GM23248 (cell line): ENCODE measurements at regions not wholly inside any gene's neighbourhood (a gene's known extent, or its start where the extent isn't known, plus 50 kb on each side); places are given as distances from the start of the nearest gene placed in this dataset.

Experiments
- DNase-seq: peaks from one replicate; pipeline ENCODE4 v3.0.0-alpha.2; 2015
- H2AFZ ChIP-seq: fragments of 200-600 bp; sonication (generic); 2 replicates; pipeline ENCODE4 v1.6.1; 2016; ENCODE audit warnings: antibody characterized with exemption
- H3F3A ChIP-seq: fragments of 200-600 bp; sonication (generic); 2 replicates; pipeline ENCODE4 v1.6.1; 2016; ENCODE audit warnings: mild to moderate bottlenecking, antibody characterized with exemption, mixed run types; ENCODE audit not compliant: insufficient read depth
- H3K27ac ChIP-seq: fragments of 200-600 bp; sonication (generic); 2 replicates; pipeline ENCODE4 v1.5.1; 2016; ENCODE audit warnings: mild to moderate bottlenecking
- H3K27me3 ChIP-seq: fragments of 200-600 bp; sonication (generic); replicated peaks from 2 replicates; pipeline ENCODE4 v1.6.1; 2016; ENCODE audit warnings: mild to moderate bottlenecking; ENCODE audit not compliant: insufficient read depth
- H3K36me3 ChIP-seq: fragments of 200-600 bp; sonication (generic); 2 replicates; pipeline ENCODE4 v1.6.1; 2016; ENCODE audit warnings: low read depth, mild to moderate bottlenecking
- H3K4me1 ChIP-seq: fragments of 200-600 bp; sonication (generic); 2 replicates; pipeline ENCODE4 v1.6.1; 2016; ENCODE audit warnings: mild to moderate bottlenecking; ENCODE audit not compliant: insufficient read depth
- H3K4me2 ChIP-seq: fragments of 200-600 bp; sonication (generic); one replicate; pipeline ENCODE4 v1.6.1; 2016; ENCODE audit warnings: mild to moderate bottlenecking; ENCODE audit not compliant: unreplicated experiment
- H3K4me3 ChIP-seq: fragments of 200-600 bp; sonication (generic); 2 replicates; pipeline ENCODE4 v1.5.1; 2016; ENCODE audit warnings: mild to moderate bottlenecking
- H3K79me2 ChIP-seq: fragments of 200-600 bp; sonication (generic); 2 replicates; pipeline ENCODE4 v1.6.1; 2016; ENCODE audit warnings: mild to moderate bottlenecking; ENCODE audit not compliant: insufficient read depth
- H3K9ac ChIP-seq: fragments of 200-600 bp; sonication (generic); 2 replicates; pipeline ENCODE4 v1.6.1; 2016; ENCODE audit warnings: mild to moderate bottlenecking
- H3K9me2 ChIP-seq: fragments of 200-600 bp; sonication (generic); 2 replicates; pipeline ENCODE4 v1.6.1; 2016; ENCODE audit warnings: mixed run types, mild to moderate bottlenecking, moderate library complexity; ENCODE audit not compliant: insufficient read depth
- H3K9me3 ChIP-seq: fragments of 200-600 bp; sonication (generic); one replicate; pipeline ENCODE4 v1.6.1; 2017; ENCODE audit warnings: low read depth
- H4K20me1 ChIP-seq: fragments of 200-600 bp; sonication (generic); 2 replicates; pipeline ENCODE4 v1.6.0; 2016; ENCODE audit not compliant: insufficient read depth
- EZH2 ChIP-seq: fragments of 200-600 bp; sonication (generic); IDR thresholded peaks from 2 replicates; pipeline ENCODE4 v1.6.1; 2018; ENCODE audit warnings: antibody characterized with exemption, mild to moderate bottlenecking; ENCODE audit not compliant: insufficient read depth, poor library complexity, severe bottlenecking
- EZH2phosphoT487 ChIP-seq: fragments of 200-600 bp; sonication (generic); IDR thresholded peaks from 2 replicates; pipeline ENCODE4 v1.6.1; 2018; ENCODE audit warnings: antibody characterized with exemption, moderate library complexity, mild to moderate bottlenecking, low read depth; ENCODE audit not compliant: insufficient read depth
- WGBS, 2 experiments: methylation state at CpG; one replicate each; pipeline ENCODE4 v1.1.6; 2015 to 2017; ENCODE audit warnings: low lambda C conversion rate in 2 of 2, low coverage in 1 of 2; ENCODE audit errors: missing lambda C conversion rate in 2 of 2; 5-methylcytosine and 5-hydroxymethylcytosine counted together
- in situ Hi-C: fragments of 300-500 bp; cut with MboI; formaldehyde crosslinking; loops from 2 replicates; pipeline ENCODE4 v1.15.0; 2020

- Histone ChIP-seq H4K20me1 (no peaks in the 10 kb centered on the region), H3K4me1 (peaks cover 44% of the 10 kb centered on the region), H3K27me3 (no peaks in the 10 kb centered on the region), H3K9me3 (no peaks in the 10 kb centered on the region), H3K79me2 (no peaks in the 10 kb centered on the region), H2AFZ (peak overlapping the region; percentile 9; the same call in 1 of the 2 replicates), H3K36me3 (no peaks in the 10 kb centered on the region), H3K9ac (no peak overlapping the region), H3K9me2 (no peaks in the 10 kb centered on the region), H3K4me2 (peak overlapping the region; percentile 30), H3K4me3 (no peak overlapping the region), H3F3A (peaks cover 31% of the 10 kb centered on the region), H3K27ac (no peak overlapping the region)
- TF ChIP-seq EZH2phosphoT487: no peak
- no peak for TF ChIP-seq EZH2
- in situ Hi-C loops: no loop called here
- DNase-seq: peak; percentile 41
Measured at GRCh38 chr3:99131876-99132275, 230.4 kb upstream of the DCBLD2 start.

- H3K36me3 ChIP-seq: no peaks in the 10 kb centered on the region
- no peaks in the 10 kb centered on the region for H3K27me3 ChIP-seq
- H3K4me3 ChIP-seq: peak overlapping the region; percentile 47
- peak overlapping the region; percentile 62 for H3K9ac ChIP-seq
- peaks cover 55% of the 10 kb centered on the region for H3K4me1 ChIP-seq
- TF ChIP-seq EZH2phosphoT487 (0 out of 2 replicates have a peak, but pooled peaks have one; percentile 72), EZH2 (no peak)
- peak overlapping the region; percentile 62 for H2AFZ ChIP-seq
- H3K79me2 ChIP-seq: no peaks in the 10 kb centered on the region
- H3K9me3 ChIP-seq: no peaks in the 10 kb centered on the region
- H3K9me2 ChIP-seq: no peaks in the 10 kb centered on the region
- WGBS, 2 experiments: 13 to 16% methylated on average over 4 of the region's 4 CpGs
- H3F3A ChIP-seq: peaks cover 31% of the 10 kb centered on the region
- H4K20me1 ChIP-seq: no peaks in the 10 kb centered on the region
- peak overlapping the region; percentile 92 for H3K27ac ChIP-seq
- in situ Hi-C loops: no loop called here
- peak; percentile 97 for DNase-seq
- peak overlapping the region; percentile 57 for H3K4me2 ChIP-seq
Measured at GRCh38 chr3:99128725-99129505, 227.4 kb upstream of the DCBLD2 start.

GRCh38 chr3:99128235-99128634, 226.7 kb upstream of the DCBLD2 start:
- 55 to 60% methylated on average over 2 of the region's 2 CpGs for WGBS, 2 experiments
- H3K27ac ChIP-seq: peak overlapping the region; percentile 92
- DNase-seq: peak; percentile 50
- in situ Hi-C loops: no loop called here
- H3K9me3 ChIP-seq: no peaks in the 10 kb centered on the region
- H3F3A ChIP-seq: peaks cover 31% of the 10 kb centered on the region
- H2AFZ ChIP-seq: no peak overlapping the region
- H4K20me1 ChIP-seq: no peaks in the 10 kb centered on the region
- H3K27me3 ChIP-seq: no peaks in the 10 kb centered on the region
- H3K4me3 ChIP-seq: 0 out of 2 replicates have a peak overlapping the region, but pooled peaks have one; percentile 47
- H3K79me2 ChIP-seq: no peaks in the 10 kb centered on the region
- TF ChIP-seq EZH2 (no peak), EZH2phosphoT487 (no peak)
- no peaks in the 10 kb centered on the region for H3K36me3 ChIP-seq
- H3K9ac ChIP-seq: peak overlapping the region; percentile 62
- H3K4me2 ChIP-seq: peak overlapping the region; percentile 57
- H3K9me2 ChIP-seq: no peaks in the 10 kb centered on the region
- H3K4me1 ChIP-seq: peaks cover 55% of the 10 kb centered on the region

- Histone ChIP-seq H3K9me2 (no peaks in the 10 kb centered on the region), H3K27me3 (no peaks in the 10 kb centered on the region), H4K20me1 (no peaks in the 10 kb centered on the region), H3K4me3 (no peak overlapping the region), H3K79me2 (no peaks in the 10 kb centered on the region), H3F3A (peaks cover 31% of the 10 kb centered on the region), H3K9ac (no peak overlapping the region), H3K4me2 (no peak overlapping the region), H3K9me3 (no peaks in the 10 kb centered on the region), H2AFZ (peak overlapping the region; percentile 50), H3K36me3 (no peaks in the 10 kb centered on the region), H3K27ac (no peak overlapping the region), H3K4me1 (peaks cover 45% of the 10 kb centered on the region)
- TF ChIP-seq EZH2 (no peak), EZH2phosphoT487 (no peak)
- peak; percentile 12 for DNase-seq
- 79 to 88% methylated on average over 1 of the region's 1 CpG for WGBS, 2 experiments
- in situ Hi-C loops: no loop called here
Measured at GRCh38 chr3:99126316-99126715, 224.8 kb upstream of the DCBLD2 start.
